ENCODE measurements at regions not wholly inside any gene's neighbourhood (a gene's known extent, or its start where the extent isn't known, plus 50 kb on each side); places are given as distances from the start of the nearest gene placed in this dataset.

- TF ChIP-seq CTCF (conservative IDR thresholded peaks at IDR 0.05): no peak
- TF ChIP-seq EZH2 (IDR thresholded peaks at IDR 0.05; ENCODE audit: low read depth): no peak
Observed at GRCh38 chr12:38144601-38145436, 171.8 kb upstream of the ALG10B start.

All from PC-9 (cell line).